IPS-NIHi7 (cell line): ENCODE measurements at regions not wholly inside any gene's neighbourhood (a gene's known extent, or its start where the extent isn't known, plus 50 kb on each side); places are given as distances from the start of the nearest gene placed in this dataset.
"Not testable (repeated sequence)": the region's sequence is repeated elsewhere in the genome, so short reads cannot be mapped to it uniquely, and the experiment has no call there.

Experiments used
- DNase-seq: peaks from one replicate; pipeline ENCODE4 v3.0.0; 2012; ENCODE audit warnings: mixed read lengths; ENCODE audit errors: extremely low spot score

DNA sequence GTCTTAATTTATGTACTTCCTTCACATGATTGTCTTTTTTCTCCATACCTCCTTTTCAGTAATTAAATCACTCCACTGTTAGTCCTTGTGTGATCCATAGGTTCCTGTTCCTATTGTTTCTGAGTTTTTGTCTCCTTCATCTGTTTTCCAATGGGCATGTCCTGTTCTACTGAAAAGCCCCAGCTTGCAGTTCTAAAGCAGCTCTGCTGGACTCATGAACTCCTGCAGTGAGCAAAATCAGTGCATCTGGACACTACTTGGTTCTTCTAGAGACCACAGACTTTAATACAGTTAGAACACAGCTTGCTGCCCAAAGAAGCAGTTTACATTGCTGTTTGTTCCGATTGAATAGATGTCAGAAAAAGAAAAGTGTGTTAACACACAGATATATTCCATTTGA lies 593.3 kb upstream of the HS3ST5 start:
- DNase-seq: no peak

DNA sequence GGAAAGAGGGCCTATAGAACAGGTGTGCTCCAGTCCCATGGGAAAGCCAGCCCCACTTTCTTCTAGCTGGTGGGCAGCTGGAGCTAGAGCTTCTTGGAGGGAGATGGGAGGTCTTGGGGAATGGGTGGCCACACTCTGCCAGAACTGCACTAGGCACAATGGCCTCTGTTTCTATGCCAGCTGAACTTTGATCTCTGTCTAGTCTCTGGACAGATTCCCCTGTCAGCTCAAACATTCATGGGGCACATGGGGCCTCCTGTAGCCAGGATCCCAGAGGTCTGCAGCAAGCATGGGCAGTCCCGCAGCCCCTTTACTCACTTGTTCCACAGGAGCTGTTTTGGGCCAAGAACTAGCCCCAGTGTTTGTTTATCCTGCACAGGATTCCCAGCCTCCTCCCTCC lies 591.3 kb upstream of the HS3ST5 start:
- no peak for DNase-seq

DNA sequence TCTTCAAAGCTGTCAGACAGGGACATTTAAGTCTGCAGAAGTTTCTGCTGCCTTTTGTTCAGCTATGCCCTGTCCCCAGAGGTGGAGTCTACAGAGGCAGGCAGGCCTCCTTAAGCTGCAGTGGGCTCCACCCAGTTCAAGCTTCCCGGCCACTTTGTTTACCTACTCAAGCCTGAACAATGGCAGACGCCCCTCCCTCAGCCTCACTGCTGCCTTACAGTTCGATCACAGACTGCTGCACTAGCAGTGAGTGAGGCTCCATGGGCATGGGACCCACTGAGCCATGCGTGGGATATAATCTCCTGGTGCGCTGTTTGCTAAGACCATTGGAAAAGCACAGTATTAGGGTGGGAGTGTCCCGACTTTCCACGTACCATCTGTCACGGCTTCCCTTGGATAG lies 585.9 kb upstream of the HS3ST5 start:
- DNase-seq: not testable (repeated sequence)

DNA sequence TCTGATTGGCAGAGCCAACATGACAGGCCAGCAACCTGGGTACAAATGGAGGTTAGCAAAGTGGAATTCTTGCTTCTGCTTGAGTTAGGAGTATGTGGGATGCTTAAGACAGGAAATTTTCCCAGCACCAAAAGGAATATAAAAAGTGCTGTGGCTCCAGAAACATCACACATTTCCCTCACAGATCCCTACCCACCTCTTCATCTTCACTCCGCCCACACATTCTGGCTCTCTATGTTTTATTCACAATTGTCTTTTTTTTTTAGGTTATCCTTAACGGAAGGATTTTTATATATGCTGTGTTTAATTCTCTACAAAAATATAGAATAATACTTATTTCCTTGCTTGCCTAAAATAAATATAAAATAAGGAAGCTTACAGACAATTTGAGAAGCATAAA lies 563.3 kb upstream of the HS3ST5 start:
- no peak for DNase-seq

DNA sequence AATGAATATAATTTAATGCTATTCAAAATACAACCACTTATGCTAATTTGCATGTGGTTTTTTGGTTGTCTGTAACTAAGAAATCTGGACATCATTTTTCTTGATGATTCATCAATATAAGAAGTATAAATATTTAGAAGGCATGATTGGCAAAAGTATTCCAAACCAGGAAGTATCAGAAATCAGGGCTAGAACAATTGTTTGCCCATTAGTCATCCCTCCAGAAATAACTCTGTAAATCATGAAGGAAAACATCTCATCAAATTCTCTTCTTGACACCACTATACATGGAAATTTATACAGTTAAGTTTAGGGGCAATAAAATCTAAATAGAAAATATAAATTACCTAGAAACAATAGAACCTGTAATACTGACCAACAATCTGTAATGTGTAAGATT lies 554.7 kb upstream of the HS3ST5 start:
- DNase-seq: no peak

DNA sequence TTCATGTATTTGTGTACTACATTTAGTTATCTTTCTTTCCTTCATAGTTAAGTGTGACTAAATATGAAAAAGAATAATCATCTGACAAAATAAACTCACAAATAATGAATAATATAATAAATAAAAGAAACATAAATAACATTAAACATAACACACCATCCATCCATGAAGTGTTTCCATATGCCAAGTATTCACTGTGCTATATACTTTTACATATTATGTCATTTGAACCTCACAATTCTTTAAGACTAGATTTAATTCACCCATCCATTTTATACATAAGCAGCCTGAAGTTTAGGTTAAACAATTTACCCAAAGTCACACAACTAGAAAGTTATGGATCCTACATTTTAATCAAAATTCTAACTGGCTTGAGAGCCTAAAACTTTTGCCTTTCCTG lies 549.4 kb upstream of the HS3ST5 start:
- DNase-seq: no peak

DNA sequence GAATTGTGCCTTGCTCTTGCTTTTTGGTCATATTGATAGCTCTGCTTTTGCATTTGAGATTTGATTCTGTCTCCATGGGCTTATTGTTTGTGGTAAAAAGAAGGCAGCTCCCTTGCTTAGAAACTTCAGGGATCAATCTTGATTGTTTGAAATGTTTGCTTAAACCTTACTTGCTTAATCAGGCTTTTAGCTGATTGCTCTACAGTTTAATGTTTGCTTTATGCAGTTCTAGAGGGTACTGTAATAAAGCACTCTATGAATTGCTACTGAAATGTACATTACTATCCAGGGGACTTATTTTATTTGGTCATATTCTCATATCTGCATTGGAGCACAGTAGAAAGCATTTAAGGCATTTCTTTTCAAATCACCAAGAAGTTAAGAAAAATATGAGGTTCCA lies 545.4 kb upstream of the HS3ST5 start:
- DNase-seq: no peak

DNA sequence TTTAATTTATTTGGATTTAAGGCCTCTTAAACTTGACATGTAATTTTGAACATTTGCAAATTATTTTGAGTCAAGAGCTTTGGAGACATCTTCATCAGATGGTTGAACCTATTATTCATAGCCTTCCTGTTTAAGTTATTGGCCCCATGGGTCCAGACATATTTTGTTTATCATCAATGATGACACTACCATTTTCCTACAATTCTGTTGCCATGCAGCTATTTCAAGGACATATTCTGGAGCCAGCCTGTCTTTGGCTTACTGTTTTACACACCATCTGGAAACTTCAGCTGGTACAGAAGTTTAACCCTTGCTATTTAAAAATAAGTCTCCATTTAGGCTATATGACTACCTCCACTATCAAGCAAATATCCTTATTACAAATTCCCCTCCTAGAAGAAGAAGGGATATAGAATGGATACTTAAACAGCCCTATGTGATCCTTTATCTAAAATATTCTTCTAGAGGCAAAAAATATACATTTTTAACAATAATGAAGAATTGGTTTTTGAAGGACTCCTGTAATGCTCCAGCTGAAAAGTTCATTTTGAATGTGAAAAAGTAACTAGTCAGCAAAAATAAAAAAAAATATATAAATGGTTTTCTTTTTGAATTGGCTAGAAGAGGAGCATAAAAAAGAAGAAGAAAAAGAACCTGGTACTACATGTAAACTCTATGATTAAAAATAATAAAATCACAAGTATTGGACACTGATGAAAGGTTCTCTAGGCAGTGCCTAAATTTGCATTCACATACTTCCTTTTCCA lies 544.0 kb upstream of the HS3ST5 start:
- no peak for DNase-seq

DNA sequence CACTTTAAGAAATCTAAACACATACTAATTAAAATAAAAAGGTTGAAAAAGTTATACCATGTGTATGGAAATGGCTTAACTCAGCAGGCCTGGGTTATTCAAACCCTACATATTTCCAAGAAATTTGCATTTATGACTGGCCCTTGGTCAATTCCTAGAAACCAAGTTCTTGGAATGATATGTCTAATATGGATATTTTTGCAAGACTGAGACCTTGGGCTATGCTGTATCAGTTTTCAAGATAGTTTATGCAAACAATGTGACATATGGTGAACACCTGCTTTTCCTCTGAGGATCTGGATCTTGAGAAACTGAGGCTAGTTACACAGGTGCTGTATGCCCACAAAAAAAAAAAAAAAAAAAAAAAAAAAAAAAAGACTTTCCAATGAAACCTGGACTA lies 536.9 kb upstream of the HS3ST5 start:
- no peak for DNase-seq

DNA sequence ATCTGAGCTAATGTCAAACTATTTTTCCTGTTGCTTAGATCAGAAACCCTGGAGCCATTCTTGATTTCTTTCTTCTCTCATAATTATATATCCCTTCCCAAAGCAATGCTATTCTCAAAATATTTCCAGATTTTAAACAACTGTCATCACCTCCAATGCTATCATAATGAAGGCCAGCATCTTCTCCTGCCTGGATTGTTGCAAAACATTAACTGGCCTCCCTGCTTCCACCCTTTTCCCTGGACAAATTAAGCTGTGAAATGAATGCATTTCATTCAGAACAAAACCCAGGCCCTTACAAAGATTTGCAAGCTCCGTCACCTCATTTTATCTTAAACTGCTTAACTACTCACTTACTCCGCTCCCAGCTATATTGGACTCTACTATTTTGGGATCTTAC lies 535.3 kb upstream of the HS3ST5 start:
- DNase-seq: no peak

DNA sequence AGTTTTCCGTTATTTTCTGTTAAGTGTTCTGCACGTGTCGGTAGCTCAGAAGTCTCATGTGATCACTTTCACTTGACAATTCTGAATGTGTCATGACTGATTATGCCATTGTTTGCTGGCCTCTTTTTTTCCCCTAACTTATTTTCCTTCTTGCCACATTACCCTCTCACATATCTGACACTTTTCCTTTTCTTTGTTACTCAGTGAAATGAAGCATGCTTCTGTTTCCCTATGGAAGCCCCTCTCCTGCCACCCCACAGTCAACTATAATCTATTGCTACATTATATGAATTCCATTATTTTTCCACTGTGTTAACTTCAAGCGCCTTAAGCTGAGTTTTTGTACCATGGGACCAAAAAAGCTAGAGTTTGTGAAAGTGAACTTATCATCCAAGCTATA lies 531.6 kb upstream of the HS3ST5 start:
- no peak for DNase-seq

DNA sequence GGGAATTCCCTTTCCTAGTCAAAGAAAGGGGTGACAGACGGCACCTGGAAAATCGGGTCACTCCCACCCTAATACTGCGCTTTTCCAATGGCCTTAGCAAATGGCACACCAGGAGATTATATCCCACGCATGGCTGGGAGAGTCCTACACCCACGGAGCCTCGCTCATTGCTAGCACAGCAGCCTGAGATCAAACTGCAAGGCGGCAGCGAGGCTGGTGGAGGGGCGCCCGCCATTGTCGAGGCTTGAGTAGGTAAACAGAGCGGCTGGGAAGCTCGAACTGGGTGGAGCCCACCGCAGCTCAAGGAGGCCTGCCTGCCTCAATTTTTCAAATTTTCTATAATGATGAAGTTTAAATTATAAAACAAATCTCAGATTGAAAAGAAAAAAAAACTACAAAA lies 522.7 kb upstream of the HS3ST5 start:
- DNase-seq: not testable (repeated sequence)

DNA sequence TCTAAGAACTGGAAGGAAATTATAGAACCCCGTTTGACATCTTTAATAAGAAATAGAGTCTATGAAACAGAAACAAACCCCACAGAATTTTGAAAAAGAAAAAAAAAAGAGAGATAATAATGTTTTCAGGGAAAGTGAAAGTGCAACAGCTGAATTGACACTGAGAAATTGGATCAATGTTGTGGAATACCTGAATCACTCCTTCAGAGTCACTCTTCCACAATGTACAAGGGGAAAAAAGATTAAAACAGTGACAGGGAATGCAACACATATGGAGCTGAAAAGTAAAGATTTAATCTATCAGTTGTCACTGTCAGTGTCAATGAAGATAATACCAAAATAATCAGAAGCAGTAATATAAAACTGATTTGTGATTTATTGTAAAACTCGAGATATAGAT lies 520.8 kb upstream of the HS3ST5 start:
- DNase-seq: no peak

DNA sequence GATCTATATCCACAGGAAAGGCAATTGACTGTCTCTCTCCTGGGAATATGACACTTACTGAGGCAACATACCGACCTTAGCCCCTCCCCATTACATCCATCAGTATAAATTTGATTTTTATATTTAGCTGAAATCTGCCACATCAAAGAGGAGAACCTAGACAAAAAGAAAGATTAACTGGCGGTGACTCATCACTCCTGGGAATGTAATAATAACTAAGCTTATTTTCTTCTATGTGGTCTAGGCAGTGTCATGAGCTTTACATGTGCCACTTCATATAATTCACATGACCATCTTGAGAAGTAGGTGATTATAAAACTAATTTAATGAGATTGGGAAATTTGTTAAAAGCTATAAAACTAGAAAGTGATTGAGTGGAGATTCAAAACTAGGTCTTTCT lies 520.0 kb upstream of the HS3ST5 start:
- DNase-seq: no peak

DNA sequence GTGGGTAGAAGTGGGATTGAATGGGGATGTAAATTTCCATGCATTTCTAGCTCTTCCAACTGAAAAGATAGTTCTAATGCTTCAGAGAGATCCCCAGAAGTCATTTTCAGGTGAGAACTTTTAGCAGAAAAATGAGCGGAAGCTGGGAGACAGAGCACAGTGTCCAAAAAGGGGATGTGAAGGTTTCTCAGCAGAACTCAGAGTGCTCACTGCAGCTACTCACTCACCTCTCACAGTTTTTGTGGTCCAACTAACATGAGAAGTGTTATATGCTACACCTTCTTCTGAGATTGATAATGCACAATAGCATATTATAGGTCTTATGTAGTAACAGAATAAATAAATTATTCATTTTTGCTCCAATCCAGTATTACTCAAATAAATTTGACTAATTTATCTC lies 519.2 kb upstream of the HS3ST5 start:
- no peak for DNase-seq

DNA sequence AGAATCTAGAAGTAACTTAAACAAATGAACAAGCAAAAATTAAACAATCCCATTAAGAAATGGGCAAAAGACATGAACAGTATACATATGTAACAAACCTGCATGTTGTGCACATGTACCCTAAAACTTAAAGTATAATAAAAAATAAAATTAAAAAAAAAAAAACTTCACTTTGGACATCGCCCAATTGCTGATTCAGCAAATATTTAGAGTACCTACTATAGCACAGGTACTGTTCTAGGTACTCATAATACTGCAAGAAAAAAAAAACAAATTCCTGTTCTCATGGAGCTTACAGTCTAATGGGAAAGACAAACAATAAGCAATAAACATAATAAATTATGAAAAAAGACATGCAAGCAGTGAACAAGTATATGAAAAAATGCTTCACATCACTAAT lies 501.5 kb upstream of the HS3ST5 start:
- no peak for DNase-seq

DNA sequence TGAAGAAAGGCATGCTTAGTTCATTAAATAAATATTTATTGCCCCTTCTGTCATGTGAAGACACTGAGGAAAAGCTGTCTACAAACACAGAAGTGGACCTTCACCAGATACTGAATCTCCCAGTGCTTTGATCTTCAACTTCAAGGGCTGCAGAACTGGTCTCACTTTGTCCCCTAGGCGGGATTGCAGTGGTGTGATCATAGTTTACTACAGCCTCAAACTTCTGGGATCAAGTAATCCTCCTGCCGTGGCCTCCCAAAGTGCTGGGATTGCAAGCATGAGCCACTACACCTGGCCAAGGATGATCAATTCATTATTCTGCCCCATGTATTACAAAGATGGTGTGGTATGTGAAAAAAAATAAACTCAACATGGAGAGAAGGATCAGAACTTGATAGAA lies 496.2 kb upstream of the HS3ST5 start:
- DNase-seq: no peak

DNA sequence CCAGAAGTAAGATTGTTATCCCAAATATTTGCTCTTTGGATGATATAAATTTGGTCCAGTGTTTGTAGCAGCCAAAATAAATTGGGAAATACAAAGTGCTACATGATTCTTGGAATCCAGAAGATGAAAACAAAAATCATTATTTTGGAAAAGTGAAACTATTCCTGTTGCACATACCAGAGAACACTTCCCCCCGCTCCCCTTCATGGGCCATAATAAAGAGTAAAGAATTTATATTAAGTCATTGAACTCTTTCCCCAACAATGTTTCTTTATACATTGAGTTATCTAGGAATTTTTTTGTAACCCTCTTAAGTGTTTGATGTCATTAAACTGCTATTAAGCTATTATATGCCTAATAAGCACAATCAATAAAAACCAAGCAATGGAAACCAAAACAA lies 490.4 kb upstream of the HS3ST5 start:
- no peak for DNase-seq

DNA sequence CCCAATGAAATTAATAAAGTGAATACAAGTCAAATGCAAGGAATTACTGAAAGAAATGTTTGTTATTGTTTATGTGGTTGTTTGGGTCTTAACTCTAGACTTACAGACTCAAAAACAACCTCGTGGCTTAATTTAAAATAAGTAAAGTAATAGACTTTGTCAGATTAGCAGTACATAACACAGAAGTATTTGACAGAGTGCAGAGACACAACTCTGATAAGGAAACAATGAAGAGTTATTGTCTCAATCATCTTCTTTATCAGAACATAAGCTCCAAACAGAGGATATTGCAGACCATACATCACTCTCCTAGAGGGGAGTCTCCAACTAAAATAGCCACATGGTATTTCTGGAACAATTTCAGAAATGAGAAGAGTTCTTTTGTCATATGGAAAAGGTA lies 487.7 kb upstream of the HS3ST5 start:
- no peak for DNase-seq

DNA sequence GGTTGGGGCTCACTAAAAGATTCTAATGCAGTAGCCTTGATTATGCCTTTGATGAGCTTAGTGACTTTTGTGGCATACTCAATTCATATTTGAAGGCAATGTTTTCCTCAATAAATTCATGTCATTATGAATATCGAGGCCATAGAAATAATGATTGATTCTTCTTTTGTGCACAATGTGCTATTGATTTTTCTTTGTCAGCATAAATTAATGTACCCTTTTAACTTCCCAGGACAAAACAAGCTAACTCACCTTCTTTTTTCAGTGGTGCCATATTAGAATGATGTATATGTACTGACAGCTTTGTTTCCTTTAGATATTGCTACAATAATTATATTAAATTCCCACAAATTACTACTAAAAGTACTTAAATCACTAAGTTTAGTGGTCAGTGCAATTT lies 484.3 kb upstream of the HS3ST5 start:
- DNase-seq: no peak

DNA sequence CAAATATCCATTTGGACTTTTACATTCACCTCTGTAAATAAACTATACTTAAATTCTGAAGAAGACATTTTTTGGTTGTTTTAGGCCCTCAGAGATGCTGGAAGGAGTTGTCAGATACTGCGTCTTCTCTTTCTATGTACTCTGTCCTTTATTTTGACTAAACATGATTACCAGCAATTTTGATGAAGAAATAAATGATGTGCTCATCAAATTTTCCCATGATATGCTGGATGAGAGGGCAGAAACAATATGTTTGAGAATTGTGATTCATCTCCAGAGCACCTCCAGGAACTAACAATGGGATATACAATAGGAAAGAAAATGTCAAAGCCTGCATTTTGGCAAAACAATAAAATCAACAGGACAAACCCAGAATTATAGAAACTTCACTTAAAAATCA lies 481.6 kb upstream of the HS3ST5 start:
- no peak for DNase-seq

DNA sequence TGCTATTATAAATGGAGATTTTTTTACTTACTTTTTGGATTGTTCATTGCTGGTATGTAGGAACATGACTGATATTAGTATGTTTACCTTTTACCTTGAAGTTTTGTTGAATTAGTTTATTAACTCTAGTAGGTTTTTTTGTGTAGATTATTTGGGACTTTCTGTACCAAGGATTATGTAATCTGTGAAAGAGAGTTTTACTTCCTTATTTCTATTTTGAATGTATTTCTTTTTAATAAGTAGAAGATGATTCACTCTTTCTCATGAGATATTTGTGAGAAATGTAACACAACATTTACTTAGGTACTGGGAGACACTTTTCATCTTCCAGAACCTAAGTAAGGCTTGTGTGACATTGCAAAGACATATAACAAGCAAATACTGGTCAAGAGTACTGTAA lies 473.9 kb upstream of the HS3ST5 start:
- no peak for DNase-seq

DNA sequence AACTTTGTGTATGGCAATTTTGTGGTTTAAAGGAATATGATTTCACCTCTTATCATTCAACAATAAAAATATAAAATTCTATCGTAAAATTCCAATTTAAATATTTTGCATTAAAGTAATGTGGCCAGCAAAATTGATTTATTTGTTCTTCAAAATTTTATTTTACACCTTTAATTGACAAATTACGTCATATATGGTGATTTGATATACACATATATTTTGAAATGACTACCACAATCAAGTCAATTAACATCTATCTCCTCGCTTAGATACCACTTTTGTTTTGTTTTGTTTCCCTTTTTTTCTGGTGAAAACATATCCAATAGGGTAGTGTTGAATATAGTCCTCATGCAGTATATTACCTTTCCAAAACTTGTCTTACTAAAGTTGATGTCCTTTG lies 467.6 kb upstream of the HS3ST5 start:
- no peak for DNase-seq

DNA sequence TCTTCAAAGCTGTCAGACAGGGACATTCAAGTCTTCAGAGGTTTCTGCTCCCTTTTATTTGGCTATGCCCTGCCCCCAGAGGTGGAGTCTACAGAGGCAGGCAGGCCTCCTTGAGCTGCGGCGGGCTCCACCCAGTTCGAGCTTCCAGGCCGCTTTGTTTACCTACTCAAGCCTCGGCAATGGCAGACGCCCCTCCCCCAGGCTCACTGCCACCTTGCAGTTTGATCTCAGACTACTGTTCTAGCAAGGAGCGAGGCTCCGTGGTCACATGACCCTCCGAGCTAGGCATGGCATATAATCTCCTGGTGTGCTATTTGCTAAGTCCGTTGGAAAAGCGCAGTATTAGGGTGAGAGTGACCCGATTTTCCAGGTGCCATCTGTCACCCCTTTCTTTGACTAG lies 462.6 kb upstream of the HS3ST5 start:
- DNase-seq: not testable (repeated sequence)
